NCI-H526 (cell line): ENCODE measurements at regions not wholly inside any gene's neighbourhood (a gene's known extent, or its start where the extent isn't known, plus 50 kb on each side); places are given as distances from the start of the nearest gene placed in this dataset.

ENCODE experiments used
- DNase-seq, 2 experiments: peaks; one replicate each; lab custom pipeline; 2025; lab: John Stamatoyannopoulos, UW

DNA sequence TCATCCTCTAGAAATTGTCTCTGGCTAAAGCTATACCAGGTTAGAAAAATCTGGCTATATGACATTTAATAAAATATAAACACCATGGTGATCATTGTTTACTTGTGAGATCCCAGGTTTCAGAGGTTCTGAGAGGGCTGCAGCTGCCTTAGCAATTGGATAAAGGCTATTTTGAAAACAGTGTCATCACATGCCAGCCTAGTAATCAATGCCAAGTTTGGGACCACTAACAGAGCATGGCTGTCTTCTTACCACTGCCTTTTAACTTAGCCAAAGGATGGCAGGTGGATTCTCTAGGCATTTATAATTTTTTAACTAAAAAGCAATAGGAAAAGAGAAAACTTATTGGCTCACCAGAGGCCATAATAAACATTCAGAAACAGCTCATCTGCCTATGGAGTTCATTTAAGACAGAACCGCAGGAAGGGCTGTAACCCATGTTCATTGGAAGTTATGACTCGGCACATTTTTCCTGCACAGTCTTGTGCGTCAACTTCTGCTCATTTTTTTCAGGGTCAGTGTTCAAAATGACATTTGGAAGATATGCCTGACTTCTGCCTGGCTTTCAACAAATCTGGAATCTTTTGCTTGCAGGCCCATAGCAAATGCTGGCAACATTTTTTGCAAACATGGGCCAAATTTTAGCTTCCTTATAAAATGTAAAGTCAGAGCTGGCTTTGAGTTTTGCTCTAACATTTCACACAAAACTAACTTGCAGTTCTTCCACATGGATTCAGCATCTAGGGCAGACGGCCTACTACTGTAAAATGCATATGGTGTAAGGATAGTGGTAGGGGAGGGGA, 476.0 kb upstream of the TBL1XR1 start:
- DNase-seq = no peak

- DNase-seq = no peak
Measured at GRCh38 chr3:177674186-177674585, 476.9 kb upstream of the TBL1XR1 start.

GRCh38 chr3:177676148-177676547, 478.9 kb upstream of the TBL1XR1 start:
- DNase-seq = peak; percentile 79 to 85

- peak; percentile 47 to 59 for DNase-seq
Measured at GRCh38 chr3:177676947-177677587, 479.8 kb upstream of the TBL1XR1 start.

- no peak for DNase-seq
Measured at GRCh38 chr3:177679568-177680471, 482.5 kb upstream of the TBL1XR1 start.

DNA sequence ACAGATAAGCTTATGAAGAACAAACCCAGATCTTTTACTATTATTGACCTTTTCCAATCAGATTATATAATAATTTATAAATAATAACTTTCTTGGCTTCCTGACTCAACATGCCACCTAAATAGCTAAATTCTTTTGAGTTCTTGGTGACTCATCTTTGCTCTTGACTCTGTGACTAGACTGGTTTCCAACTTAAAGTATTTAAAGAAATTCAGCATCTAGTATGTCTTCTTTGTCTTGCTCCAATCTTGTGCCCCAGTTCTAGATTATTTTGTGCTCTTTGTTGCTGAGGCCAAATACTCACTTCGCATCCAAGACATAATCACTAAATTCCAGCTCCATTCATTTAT, 483.2 kb upstream of the TBL1XR1 start:
- no peak for DNase-seq

- no peak for DNase-seq
Measured at GRCh38 chr3:177681156-177681555, 483.9 kb upstream of the TBL1XR1 start.

DNA sequence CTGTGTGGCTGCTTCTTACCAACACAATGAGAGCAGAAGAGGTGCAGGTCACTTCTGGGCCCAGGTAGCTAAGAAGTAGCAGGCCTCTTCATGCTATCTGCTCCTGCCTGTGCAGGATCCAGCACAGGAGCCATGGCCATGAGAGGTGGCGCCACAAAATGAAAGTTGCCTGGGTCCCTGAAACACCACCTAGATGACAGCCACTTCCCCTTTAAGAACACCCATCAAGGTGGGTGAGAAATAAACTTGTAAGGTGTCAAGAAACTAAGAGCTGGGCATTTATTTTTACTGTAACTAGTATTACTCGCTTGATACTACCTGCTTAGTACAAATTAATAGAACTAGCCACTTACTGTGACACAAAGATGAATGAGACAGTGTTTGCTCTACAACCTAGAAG, 484.6 kb upstream of the TBL1XR1 start:
- no peak for DNase-seq

DNA sequence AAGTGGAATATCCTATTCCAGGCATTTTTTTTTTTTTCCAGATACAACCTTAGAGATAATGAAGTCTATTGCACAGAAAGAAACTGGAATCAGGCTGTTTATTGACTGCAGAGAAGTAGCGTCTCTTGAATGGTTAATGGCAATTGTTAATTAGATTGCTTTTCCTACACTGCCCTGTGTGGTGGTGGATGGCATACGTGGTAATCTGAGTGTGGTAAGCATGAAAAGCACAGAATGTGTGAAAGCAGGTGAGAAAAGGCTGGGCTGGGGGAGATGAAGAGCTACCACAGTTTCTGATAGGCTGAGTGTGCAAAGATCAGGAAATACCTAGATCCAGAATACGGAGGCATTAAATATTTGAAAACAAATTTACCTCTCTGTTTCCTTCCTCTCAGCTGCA, 486.3 kb upstream of the TBL1XR1 start:
- no peak for DNase-seq

- no peak for DNase-seq
Measured at GRCh38 chr3:177686671-177687070, 489.4 kb upstream of the TBL1XR1 start.

DNA sequence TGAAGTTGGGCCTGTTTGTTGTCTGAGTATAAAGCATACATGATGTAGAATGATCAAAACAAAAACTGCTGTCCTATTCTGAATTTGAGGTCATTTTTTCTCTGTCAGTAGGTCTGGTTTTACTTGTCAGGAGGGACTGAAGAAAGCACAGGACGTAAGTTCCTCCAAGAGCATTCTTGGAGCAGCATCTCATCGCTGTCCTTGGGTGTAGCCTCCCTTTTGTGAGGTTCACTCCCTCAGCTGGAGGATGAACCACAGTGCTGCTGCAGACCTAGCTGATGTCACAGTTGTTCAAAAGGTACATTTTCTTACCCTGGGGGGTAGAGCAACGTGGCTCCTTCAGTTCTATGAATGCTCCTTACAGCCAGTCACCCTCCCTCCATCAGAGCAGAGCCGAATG, 490.0 kb upstream of the TBL1XR1 start:
- DNase-seq = no peak

GRCh38 chr3:177688152-177688551, 490.9 kb upstream of the TBL1XR1 start:
- DNase-seq = no peak

- no peak for DNase-seq
Measured at GRCh38 chr3:177689077-177689476, 491.8 kb upstream of the TBL1XR1 start.

GRCh38 chr3:177689869-177690268, 492.6 kb upstream of the TBL1XR1 start:
- no peak for DNase-seq

DNA sequence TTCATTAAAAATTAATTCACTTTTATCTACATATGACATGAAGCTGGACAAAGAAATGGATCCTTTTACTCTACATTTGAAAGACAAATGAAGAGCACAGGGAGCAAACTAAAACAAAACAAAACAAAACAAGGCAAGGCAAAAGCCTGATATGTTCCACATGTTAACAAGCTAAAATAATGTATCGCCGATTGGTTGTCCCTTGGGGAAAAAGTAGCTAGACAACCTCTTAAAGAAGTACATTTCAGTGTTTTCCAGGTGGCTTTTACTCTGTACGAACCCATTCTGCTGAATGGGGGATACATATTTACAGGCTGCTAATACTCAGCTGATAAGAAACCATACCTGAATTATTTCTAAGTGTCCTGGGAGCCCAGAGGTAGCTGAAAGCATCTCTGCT, 493.0 kb upstream of the TBL1XR1 start:
- DNase-seq = no peak

GRCh38 chr3:177692304-177692975, 495.2 kb upstream of the TBL1XR1 start:
- no peak for DNase-seq

- peak; percentile 58 to 67 for DNase-seq
Measured at GRCh38 chr3:177693616-177694264, 496.5 kb upstream of the TBL1XR1 start.

GRCh38 chr3:177694316-177694715, 497.0 kb upstream of the TBL1XR1 start:
- peak; percentile 65 to 77 for DNase-seq

- DNase-seq = no peak
Measured at GRCh38 chr3:177694951-177695350, 497.7 kb upstream of the TBL1XR1 start.

- no peak for DNase-seq
Measured at GRCh38 chr3:177700117-177700516, 502.8 kb upstream of the TBL1XR1 start.

- no peak for DNase-seq
Measured at GRCh38 chr3:177703788-177704187, 506.5 kb upstream of the TBL1XR1 start.
